ENCODE measurements at regions not wholly inside any gene's neighbourhood (a gene's known extent, or its start where the extent isn't known, plus 50 kb on each side); places are given as distances from the start of the nearest gene placed in this dataset.

DNA sequence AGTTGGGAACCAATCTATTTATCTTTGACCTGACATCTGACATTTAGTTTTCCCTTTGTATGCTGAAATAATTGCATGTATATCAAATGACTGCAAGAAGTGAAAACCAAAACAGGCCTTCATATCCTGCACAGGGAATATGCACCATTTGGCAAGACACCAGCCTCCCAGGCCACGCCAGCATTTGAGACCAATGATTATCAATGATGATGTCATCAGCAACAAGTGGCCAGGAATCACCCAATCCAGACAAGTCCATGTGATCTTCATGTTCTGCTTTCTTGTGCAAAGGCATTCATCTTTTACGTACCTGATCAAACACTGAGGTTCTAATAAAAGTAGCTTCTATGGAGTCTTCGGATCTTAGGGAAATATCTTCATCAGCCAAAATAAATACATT is 107.4 kb upstream of the TENT5A start:
- DNase-seq (ENCODE audit: low spot score) = no peak

DNA sequence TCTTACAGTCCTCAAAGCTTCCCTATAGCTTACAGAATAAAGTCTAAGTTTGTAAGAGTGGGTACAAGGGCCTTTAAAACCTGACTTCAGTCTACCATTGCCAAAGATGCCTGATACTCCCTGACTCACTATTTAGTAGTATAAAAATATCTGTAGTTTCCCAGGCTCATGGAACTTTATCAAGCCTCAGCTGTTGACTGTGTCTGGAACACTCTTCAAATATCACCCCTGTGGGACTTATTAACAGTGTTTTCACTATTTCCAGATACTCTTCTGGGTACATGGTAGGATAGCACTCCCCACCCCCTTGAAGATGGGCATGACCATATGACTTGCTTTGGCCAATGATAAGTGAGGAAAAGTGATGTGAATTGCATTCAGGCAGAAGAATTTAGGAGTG is 105.3 kb upstream of the TENT5A start:
- DNase-seq (ENCODE audit: low spot score) = no peak

DNA sequence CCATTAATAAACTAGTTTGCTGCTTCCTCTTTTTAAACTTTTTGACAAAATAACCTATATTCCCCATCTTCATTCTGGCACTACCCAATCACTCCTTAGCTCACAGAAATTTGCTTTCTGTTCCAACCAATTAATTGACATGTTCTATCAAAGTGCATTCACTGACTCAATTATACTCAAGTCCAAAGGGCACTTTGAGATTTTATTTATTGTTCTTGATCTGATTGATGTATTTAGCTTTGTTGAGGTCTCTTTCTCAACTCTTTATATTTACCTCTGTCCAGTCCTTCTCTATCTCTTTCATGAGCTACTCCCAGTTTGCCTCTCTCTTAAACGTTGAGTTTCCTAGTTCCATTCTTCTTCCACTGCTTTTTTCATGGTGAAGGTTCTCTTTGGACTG is 104.4 kb upstream of the TENT5A start:
- DNase-seq (ENCODE audit: low spot score) = no peak

DNA sequence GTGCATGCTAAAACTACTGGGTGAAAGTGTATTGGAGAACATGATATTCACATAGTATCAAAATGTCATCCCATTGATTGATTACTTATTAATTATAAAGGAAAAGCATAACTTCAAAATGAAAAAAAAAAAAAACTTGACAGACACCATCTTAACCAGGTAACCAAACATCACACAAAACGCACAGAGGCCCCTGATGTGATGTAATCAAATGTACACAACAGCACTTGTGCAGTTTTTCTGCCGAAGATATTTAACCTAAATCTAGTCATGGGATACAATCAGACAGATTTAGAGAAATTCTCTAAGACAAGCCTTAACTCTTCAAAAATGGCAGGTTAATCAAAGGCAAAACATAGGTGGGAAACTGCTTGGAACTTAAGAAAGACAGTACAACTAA is 102.0 kb upstream of the TENT5A start:
- DNase-seq (ENCODE audit: low spot score) = no peak

DNA sequence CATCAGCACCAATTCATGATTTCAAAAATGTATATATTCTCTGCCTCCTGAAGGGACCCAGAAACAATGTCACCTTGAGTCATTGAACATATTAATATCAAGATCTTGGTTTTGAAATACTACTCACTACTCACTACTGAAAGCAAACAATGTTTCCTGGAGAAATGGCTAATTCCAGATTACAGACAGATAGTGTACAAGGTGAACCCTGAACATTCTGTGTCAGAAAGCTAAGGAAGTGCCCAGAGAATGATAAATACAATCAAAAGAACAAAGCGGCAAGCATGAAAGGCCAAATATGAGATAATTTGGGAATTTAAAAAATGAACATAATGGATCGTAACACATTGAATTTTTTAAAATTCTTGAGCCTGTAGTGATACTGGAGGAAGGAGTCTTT is 101.5 kb upstream of the TENT5A start:
- no peak for DNase-seq (ENCODE audit: low spot score)

DNA sequence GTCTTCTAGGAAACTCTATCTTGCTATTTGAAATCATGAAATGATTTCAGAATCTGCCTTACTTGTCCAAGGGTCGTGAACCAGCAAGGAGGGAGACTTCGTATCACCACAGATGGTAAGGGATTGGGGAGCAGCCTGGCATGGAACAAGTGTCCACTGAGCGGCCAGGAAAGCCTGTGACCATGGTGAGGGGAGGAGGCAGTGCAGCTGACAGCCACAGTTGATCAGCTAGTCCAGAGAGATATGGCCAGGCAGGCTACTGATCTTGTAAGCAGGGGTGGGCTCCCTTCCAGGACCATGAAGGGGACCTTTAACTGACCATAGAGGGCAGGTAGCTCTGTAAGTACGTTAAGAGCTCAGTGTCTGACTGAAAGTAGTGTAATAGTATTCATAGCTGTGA is 96.8 kb upstream of the TENT5A start:
- DNase-seq (ENCODE audit: low spot score) = no peak

DNA sequence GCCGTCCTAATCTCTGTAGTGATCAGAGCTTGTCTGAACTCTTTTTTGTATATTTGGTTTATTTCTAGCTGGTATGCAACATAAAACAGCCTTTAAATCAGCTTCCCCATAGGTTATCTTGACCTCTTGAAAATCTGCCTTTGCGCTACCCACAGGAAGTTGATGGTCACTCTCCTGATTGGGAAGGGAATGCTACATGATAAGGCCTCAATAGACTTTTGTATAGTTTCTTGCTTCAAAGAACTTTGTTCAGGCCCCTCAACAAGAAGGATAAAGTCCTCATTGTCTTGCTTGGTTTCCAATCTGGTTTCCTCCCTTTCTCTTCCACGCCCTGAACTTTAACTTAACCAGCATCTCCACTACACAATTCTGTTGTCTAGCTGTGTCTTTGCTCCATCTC is 95.4 kb upstream of the TENT5A start:
- DNase-seq (ENCODE audit: low spot score) = no peak

DNA sequence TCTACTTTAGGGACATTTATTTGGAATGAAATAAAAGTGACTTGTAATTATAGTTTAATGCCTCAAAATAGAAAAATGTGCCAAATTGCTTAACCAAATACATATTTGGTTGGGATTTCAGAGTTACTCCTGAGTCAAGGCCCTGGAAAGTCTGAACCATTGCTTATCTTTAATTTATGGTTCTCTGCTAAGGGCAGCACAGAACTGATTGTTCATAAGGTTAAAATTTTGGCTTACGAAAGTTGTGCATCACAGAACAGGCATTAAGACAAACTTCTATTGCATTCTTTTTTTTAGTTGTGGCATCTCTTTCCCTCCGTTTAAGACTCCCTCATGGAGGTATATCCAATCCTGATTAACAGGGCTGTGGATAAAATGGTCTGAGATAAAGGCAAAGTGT is 92.2 kb upstream of the TENT5A start:
- no peak for DNase-seq (ENCODE audit: low spot score)

DNA sequence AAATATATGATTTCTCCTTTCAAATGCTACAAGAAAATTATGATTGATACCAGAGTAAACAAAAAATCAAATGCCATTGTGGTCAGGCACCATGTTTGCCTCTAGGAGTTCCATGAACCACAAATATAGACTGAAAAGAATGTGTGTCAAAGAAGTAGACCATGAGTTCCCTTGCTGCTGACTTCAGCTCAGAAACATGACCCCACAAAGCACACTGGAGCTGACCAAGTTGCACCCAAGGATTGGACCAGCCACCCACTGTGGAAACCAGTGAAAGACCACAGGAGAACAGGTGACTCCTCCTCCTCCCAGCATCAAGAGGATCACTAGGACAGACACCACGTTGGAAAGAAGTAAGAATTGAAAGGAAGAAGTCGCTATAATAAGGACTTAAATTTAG is 90.8 kb upstream of the TENT5A start:
- no peak for DNase-seq (ENCODE audit: low spot score)

DNA sequence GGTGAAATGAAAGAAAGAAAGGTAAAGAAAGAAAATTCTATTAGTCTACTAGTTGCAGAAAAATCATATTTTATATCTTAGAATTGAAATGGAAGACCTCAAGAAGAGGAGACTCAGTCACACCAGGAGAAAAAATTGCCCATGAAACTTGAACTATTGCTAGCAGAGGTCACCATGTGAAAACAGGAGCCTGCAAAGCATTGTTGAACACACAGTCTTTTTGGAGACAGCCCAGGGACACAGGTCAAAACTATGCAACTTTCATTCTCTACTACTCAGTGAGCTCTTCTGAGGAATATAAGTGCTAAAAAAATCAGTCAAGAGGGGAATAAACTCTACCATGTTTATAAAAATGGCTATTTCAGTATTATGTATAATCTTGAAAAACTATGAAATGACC is 89.8 kb upstream of the TENT5A start:
- DNase-seq (ENCODE audit: low spot score) = no peak

DNA sequence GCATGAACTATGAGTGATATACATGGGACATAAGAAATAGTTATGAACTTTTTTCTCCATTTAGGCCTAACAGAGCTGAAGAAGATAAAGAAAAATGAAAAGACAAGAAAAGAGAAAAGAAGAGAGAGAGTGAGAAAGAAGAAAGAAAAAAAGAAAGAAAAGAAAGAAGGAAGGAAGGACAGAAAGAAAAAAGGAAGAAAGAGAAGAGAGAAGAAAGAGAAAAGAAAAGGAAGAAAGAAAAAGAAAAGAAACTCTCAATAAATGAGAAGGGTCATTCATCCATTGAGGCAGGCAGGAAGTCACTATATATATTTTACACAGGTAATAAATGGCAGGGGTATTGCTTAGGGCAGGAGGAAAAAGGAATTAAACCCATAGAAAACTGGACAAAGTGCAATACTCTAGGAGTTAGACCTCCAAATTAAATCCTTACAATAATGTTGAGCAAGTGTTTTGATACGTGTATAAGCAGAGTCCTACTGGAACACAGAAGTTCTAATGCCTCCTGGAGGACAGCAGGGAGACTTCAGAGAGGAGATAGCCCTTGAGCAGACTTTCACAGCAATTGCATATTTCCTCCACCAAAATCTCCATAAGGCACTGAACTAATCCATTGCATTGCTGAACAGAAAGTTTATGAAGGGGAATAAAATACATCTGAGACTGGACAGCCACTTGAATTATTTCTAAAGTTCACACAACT is 86.4 kb upstream of the TENT5A start:
- DNase-seq (ENCODE audit: low spot score) = no peak

DNA sequence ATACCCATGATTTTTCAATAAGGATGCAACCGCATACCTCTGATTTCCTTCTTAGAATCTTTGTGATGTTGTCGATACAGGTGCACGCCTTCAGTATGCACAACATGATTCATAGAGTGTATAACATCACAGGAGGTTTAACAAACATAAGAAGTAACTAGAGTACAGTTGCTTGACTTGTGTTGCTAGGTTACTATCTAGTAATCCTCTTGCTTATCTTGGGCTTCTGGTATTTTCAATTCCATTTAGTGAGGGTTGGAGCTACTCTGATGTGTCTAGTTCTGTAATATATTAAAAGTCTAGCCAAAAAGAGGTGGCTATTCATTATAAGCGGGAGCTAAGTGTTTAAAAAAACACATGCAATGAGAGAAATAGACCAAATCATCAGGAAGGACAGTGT is 85.5 kb upstream of the TENT5A start:
- no peak for DNase-seq (ENCODE audit: low spot score)

DNA sequence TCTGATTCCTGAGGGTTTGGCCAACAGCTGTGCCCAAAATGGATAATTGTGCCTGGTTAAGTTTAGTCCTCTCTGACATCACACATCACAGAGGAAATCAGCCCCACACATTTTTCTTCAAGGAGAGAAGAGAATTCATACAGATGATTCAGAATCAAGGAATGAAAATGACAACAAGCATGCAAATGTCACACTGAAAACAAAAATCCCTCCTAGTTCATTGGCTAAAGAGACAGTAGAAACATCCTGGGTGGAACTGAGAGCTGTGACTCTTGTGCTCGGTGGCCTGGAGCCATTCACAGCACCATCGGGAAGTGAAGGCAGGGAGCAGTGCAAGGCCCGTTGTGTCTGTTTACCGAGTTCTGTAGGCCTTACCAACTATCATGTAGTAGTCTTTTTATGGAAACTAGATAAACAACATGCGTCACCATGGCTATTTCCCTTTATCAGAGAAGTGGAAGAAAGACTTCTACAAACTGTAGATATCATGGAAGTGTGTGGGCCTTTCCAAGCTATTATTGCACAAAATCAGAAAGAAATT is 81.7 kb upstream of the TENT5A start:
- DNase-seq (ENCODE audit: low spot score) = no peak

DNA sequence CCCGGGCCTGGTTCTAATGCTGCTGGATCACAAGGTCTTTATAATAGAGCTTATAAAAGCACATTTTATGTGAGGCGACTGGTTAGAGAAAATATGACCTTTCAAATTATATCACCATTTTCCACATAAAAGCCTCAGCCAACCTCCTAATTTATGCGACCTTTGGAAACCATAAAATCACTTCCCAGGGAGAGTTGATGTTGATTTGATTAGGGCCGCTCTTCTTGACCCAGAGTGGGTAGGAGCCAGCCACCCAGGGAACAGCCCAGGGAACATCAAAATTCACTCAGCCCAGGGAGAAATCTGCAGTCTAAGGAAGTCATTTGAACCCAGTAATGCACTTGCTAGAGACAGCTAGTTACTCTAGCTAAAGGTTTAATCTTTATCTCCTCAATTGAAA is 79.8 kb upstream of the TENT5A start:
- no peak for DNase-seq (ENCODE audit: low spot score)

DNA sequence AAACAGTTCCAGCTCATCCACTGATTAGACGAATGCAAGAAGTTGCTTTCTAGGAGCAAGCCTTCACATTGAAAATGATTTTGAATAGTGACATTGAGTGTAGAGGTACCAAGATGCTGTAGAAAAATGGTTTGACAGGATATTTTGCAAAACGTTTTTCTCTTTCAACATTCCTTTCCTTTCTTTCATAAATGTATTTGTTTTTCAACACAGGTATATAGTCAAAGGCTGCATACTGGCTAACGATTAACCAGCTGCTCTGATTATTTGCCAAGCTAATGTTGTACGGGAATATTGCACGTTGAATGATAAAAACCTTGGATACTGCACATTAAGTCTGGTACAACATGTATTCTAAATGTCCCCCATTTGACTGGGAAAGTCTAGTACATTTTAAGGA is 78.8 kb upstream of the TENT5A start:
- DNase-seq (ENCODE audit: low spot score) = no peak

DNA sequence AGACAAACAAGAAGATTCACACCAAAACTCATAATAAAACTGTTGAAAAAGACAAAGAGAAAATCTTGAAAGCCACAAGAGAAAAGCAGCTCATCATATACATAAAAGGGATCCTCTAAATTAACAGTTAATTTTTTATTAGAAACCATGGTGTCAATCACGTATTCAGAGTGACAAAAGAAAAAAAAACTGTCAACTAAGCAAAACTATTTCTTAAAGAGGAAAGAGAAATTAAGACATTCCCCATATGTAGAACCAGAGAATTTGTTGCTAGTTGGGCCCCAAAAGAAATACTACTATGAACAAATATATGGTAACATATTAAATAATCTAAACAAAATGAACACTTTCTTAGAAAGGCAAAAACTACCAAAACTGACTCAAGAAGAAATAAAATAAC is 74.3 kb upstream of the TENT5A start:
- DNase-seq (ENCODE audit: low spot score) = no peak

DNA sequence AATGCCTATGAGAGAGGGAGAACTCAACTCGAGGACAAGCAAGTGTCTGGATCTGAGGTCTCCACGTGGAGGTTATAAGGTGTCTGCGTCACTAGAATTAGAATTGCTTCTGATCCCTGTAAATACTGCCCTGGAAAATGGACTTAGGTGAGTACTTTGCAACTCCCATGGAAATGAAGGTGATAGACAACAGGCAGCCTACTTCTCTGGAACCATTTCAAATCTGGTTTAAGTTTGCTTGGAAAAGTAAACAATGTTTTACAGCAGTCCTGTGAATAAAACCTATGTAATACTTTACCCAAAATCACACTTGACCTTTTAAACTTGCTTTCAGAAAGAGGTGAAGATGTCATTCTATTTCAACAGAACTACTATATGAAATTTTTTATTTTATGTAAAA is 70.1 kb upstream of the TENT5A start:
- no peak for DNase-seq (ENCODE audit: low spot score)

DNA sequence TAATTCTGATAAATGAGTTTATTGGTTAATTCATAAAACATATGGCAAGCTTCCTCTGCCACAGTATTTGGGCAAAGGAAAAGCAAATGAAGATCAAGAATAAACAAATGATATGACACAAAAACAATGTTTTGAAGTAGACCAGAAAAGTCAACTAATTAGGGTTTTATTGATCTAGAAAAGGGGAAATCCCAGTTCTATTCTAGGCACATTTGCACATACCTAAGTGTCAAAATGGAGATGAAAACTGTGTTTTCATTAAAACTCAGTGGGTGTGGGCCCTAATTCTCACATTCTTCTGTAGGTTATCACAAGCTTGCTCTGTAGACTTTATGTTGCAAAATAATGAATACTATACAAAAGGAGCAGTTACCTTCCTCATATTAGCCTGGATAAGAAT is 69.0 kb upstream of the TENT5A start:
- DNase-seq (ENCODE audit: low spot score) = no peak

DNA sequence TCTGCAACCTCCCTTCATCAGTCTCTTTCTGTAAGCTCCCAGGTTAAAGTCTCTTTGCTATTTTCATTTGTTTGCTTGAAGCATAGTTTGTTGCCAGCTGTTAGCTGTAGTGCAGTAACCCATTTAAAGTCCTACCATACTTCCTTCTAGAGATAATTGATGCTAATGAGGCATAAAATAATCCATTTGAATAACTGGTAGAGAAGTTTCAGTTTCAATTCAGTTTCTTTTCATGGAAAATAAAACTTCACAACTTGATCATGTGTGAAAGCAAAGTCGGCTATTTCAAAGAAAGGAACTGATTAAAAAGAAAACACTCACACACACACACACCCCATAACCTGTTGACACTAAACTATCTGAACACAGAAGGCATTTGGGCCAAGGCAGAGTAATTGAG is 68.5 kb upstream of the TENT5A start:
- no peak for DNase-seq (ENCODE audit: low spot score)

DNA sequence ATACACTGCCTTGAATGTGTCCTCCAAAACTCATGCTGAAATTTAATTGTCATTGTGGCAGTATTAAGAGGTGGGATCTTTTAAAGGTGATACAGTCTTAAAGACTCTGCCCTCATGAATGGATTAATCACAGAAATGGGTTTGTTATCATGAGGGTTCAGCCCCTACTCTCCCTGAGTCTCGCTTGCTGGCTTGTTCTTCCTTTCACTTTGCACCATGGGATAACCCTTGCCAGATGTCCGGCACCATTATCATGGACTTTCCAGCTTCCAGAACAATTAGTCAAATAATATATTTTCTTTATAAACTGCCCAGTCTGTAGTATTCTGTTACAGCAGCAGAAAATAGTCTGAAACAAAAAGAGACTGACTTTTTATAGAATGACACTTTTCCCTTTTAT is 67.9 kb upstream of the TENT5A start:
- no peak for DNase-seq (ENCODE audit: low spot score)

DNA sequence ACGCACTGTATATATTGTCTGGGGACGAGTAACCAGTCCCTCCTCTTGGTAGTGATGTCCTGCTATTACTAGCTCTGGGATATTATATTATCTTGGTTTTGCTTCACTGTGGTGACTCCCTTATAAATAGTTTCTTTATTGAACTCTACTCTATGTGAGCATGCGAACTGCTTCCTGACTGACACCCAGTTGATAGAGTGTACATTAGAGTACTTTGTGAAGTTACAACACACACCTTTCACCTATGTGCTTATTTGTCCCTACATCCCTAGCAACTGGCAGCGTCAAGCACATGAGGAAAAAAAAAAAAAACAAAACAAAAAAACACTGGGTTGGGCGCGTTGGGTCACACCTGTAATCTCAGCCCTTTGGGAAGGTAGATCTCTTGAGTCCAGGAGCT is 67.3 kb upstream of the TENT5A start:
- DNase-seq (ENCODE audit: low spot score) = no peak

DNA sequence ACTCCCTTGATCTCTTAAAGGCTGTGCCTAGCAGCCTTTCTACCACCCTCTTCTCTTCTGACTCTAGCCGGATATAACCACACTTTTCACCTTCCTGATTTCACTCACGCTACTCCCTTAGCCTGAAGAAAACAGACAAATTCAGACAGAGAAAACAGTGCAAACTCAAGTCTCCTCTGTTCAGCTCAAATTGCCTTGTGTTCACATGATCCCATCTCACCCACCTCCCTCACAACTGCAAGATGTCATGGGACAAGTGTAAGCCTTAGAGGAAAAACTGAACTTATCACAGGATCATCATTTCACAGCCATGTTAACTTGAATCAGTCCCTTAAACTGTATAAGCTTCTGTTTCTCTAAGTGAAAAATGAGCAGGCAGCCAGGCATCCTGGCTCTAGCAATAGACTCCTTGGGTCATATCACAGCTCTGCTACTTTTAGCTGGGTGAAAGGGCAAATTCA is 66.5 kb upstream of the TENT5A start:
- no peak for DNase-seq (ENCODE audit: low spot score)

DNA sequence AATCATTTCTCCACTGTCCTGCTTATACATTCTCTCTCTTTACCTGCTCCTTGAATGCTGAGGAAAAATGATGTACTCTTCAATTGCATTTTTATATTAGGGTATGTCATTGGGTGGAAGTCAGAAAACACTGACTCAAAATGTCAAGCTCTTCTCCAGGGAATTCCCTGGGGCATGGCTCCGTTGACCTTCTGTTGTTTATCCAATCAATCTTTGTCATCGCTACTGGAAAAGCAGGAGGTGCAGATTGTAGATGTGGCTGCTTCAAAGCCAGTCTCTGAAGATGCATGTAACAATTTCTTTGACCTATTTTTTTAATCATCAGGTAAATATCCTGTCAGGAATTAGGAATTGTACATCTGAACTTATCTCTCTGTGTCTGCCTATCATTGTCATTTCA is 63.9 kb upstream of the TENT5A start:
- DNase-seq (ENCODE audit: low spot score) = no peak

DNA sequence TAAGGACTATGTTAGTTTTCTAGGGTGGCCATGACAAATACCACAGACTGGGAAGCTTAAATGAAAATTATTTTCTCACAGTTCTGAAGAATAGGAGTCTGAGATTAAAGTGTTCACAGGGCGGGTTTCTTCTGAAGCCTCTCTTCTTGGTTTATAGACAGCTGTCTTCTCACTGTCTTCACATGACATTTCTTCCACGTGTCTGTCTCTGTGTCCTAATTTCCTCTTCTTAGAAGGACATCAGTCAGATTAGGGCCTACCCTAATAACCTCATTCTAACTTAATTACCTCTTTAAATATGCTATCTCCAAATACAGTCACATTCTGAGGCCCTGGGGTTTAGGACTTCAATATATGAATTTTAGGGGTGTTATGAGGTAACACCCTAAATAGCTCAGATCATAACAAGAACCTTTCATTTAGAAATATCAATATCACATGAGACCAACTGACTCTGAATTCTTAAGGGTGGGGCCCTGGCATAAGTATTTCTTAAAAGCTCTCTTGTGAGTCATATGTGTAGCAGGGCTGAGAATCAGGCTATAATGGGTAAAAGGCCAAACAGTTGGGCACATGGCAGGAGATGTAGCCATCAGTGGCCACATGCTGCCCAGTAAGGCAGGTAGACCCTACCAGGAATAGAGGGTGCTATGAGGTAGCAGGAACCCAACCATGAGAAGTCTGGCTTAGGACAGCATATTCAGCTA is 62.0 kb upstream of the TENT5A start:
- DNase-seq (ENCODE audit: low spot score) = no peak
